ENCODE measurements at regions not wholly inside any gene's neighbourhood (a gene's known extent, or its start where the extent isn't known, plus 50 kb on each side); places are given as distances from the start of the nearest gene placed in this dataset.

- no peak for TF ChIP-seq CTCF (IDR thresholded peaks at IDR 0.05; ENCODE audit: low read depth, low read length)
- DNase-seq (ENCODE audit: extremely low read depth, low read depth): no peak
These were observed 51.3 kb upstream of the PFKP start for GRCh38 chr10:3016016-3016415.

GRCh38 chr10:3014968-3015367 is 52.4 kb upstream of the PFKP start:
- no peak for DNase-seq (ENCODE audit: extremely low read depth, low read depth)
- no peak for TF ChIP-seq CTCF (IDR thresholded peaks at IDR 0.05; ENCODE audit: low read depth, low read length)

GRCh38 chr10:3012223-3012622 is 55.1 kb upstream of the PFKP start:
- DNase-seq (ENCODE audit: extremely low read depth, low read depth): no peak
- TF ChIP-seq CTCF (IDR thresholded peaks at IDR 0.05; ENCODE audit: low read depth, low read length): no peak

GRCh38 chr10:3010816-3011460 is 56.4 kb upstream of the PFKP start:
- no peak for DNase-seq (ENCODE audit: extremely low read depth, low read depth)
- TF ChIP-seq CTCF (IDR thresholded peaks at IDR 0.05; ENCODE audit: low read depth, low read length): no peak

GRCh38 chr10:3010334-3010733 is 57.0 kb upstream of the PFKP start:
- TF ChIP-seq CTCF (IDR thresholded peaks at IDR 0.05; ENCODE audit: low read depth, low read length): no peak
- DNase-seq (ENCODE audit: extremely low read depth, low read depth): no peak

GRCh38 chr10:3009341-3009740 is 58.0 kb upstream of the PFKP start:
- no peak for DNase-seq (ENCODE audit: extremely low read depth, low read depth)
- TF ChIP-seq CTCF (IDR thresholded peaks at IDR 0.05; ENCODE audit: low read depth, low read length): no peak

- TF ChIP-seq CTCF (IDR thresholded peaks at IDR 0.05; ENCODE audit: low read depth, low read length): no peak
- no peak for DNase-seq (ENCODE audit: extremely low read depth, low read depth)
These were observed 58.7 kb upstream of the PFKP start for GRCh38 chr10:3008518-3009195.
